ENCODE measurements at regions not wholly inside any gene's neighbourhood (a gene's known extent, or its start where the extent isn't known, plus 50 kb on each side); places are given as distances from the start of the nearest gene placed in this dataset.

GRCh38 chr6:142653710-142654420 is 291.1 kb downstream of the HIVEP2 start:
- no peak for DNase-seq (ENCODE audit: low spot score)
- H3K27ac ChIP-seq (ENCODE audit: poor library complexity, severe bottlenecking), result no peak overlapping the region
- no peak for TF ChIP-seq CTCF (IDR thresholded peaks at IDR 0.05; ENCODE audit: poor library complexity, severe bottlenecking)
- no peak overlapping the region for H3K4me3 ChIP-seq (ENCODE audit: severe bottlenecking)
- no peaks in the 10 kb centered on the region for H3K4me1 ChIP-seq (ENCODE audit: insufficient read depth, poor library complexity, severe bottlenecking)
- H3K9me3 ChIP-seq (ENCODE audit: severe bottlenecking), result no peaks in the 10 kb centered on the region
- H3K36me3 ChIP-seq (ENCODE audit: low read depth), result no peaks in the 10 kb centered on the region
- H3K27me3 ChIP-seq (ENCODE audit: insufficient read depth, poor library complexity, severe bottlenecking), result no peaks in the 10 kb centered on the region
- no peak for ATAC-seq (ENCODE audit: low read depth)

- DNase-seq (ENCODE audit: low spot score) (no peak), ATAC-seq (ENCODE audit: low read depth) (no peak)
- Histone ChIP-seq H3K4me1 (ENCODE audit: insufficient read depth, poor library complexity, severe bottlenecking) (no peaks in the 10 kb centered on the region), H3K27me3 (ENCODE audit: insufficient read depth, poor library complexity, severe bottlenecking) (no peaks in the 10 kb centered on the region), H3K36me3 (ENCODE audit: low read depth) (no peaks in the 10 kb centered on the region), H3K27ac (ENCODE audit: poor library complexity, severe bottlenecking) (no peak overlapping the region), H3K9me3 (ENCODE audit: severe bottlenecking) (no peaks in the 10 kb centered on the region), H3K4me3 (ENCODE audit: severe bottlenecking) (no peak overlapping the region)
- no peak for TF ChIP-seq CTCF (IDR thresholded peaks at IDR 0.05; ENCODE audit: poor library complexity, severe bottlenecking)
These were observed 285.3 kb downstream of the HIVEP2 start for GRCh38 chr6:142659661-142660060.

DNA sequence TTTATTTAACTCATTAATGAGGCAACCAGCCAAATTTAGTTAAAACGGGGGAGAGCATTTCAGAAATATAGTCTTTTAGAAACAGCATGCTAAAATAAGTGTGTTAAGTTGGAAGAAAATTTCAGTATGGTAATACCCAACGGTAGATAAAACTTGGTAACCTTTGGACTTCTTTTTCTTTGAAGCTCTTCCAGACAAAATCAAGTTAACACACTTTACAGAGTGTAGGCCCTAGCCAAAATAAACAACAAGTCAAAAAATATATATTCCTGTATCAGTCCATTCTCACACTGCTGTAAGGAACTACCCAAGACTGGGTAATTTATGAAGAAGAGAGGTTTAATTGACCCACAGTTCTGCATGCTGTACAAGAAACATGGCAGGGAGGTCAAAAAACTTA is 279.6 kb downstream of the HIVEP2 start:
- no peak for DNase-seq (ENCODE audit: low spot score)
- TF ChIP-seq CTCF (IDR thresholded peaks at IDR 0.05; ENCODE audit: poor library complexity, severe bottlenecking), result no peak
- Histone ChIP-seq H3K4me1 (ENCODE audit: insufficient read depth, poor library complexity, severe bottlenecking) (no peaks in the 10 kb centered on the region), H3K36me3 (ENCODE audit: low read depth) (no peaks in the 10 kb centered on the region), H3K4me3 (ENCODE audit: severe bottlenecking) (no peak overlapping the region), H3K9me3 (ENCODE audit: severe bottlenecking) (no peaks in the 10 kb centered on the region), H3K27ac (ENCODE audit: poor library complexity, severe bottlenecking) (no peak overlapping the region), H3K27me3 (ENCODE audit: insufficient read depth, poor library complexity, severe bottlenecking) (no peaks in the 10 kb centered on the region)
- no peak for ATAC-seq (ENCODE audit: low read depth)

DNA sequence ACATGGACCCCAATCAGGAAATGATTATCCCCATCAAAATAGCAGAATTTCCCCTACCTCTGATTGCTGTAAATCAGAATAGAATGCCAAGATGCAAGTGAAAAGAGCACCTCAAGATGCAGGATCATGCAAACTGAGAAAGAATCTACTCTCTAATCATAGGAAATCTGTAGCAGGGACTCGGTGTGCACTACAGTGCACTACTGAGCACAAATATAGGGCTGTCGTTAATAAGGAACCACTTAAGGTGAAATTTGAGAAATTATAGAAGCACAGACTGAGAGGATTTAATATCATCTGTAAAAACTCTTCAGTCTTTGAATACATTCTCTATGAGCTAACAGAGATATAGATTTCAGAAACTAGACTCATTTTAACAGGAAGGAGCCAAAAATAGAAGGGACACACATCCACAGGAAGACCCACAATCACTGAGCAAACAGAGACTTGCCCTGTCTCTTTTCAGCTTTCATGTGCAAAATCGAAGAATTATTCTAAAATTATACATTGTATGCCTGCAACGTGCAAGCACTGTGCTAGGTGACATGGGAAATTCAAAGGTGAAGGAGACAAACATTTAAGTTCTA is 278.3 kb downstream of the HIVEP2 start:
- Histone ChIP-seq H3K4me3 (ENCODE audit: severe bottlenecking) (no peak overlapping the region), H3K36me3 (ENCODE audit: low read depth) (no peaks in the 10 kb centered on the region), H3K4me1 (ENCODE audit: insufficient read depth, poor library complexity, severe bottlenecking) (no peaks in the 10 kb centered on the region), H3K9me3 (ENCODE audit: severe bottlenecking) (no peaks in the 10 kb centered on the region), H3K27me3 (ENCODE audit: insufficient read depth, poor library complexity, severe bottlenecking) (no peaks in the 10 kb centered on the region), H3K27ac (ENCODE audit: poor library complexity, severe bottlenecking) (no peak overlapping the region)
- no peak for DNase-seq (ENCODE audit: low spot score)
- no peak for TF ChIP-seq CTCF (IDR thresholded peaks at IDR 0.05; ENCODE audit: poor library complexity, severe bottlenecking)
- no peak for ATAC-seq (ENCODE audit: low read depth)
